ENCODE measurements at regions not wholly inside any gene's neighbourhood (a gene's known extent, or its start where the extent isn't known, plus 50 kb on each side); places are given as distances from the start of the nearest gene placed in this dataset.

DNA sequence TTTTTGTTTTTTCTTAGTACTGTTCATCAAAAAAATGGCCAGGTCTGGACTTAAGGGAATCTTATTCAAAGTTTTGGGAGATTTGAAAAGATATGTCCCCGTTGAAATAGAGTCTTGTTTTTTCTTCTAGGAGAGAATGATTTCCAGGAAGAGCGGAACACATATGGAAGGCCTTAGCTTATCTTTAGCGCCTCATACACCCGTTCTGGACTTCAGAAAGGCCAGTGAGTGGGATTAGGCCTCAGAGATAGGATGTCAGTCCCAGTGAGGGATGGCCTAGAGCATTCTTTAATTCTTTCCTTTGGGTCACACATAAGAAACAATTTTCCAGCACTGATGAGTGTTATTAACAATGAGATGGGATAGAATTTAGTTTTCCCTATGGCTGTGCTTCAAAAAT is 54.5 kb upstream of the HAND2 start:
- no peaks in the 10 kb centered on the region for H3F3A ChIP-seq (ENCODE audit: low read depth)
- no peak overlapping the region for H3K4me2 ChIP-seq (ENCODE audit: low read depth, low read length, poor library complexity, severe bottlenecking)
- H3K9ac ChIP-seq (ENCODE audit: low read depth, low read length, poor library complexity, severe bottlenecking): no peak overlapping the region
- H3K36me3 ChIP-seq (ENCODE audit: insufficient read depth, low read length): no peaks in the 10 kb centered on the region
- TF ChIP-seq EZH2phosphoT487 (IDR thresholded peaks at IDR 0.05; ENCODE audit: borderline replicate concordance) (no peak), CTCF (conservative IDR thresholded peaks at IDR 0.05; ENCODE audit: low read length) (no peak)
- no peak overlapping the region for H3K4me3 ChIP-seq (ENCODE audit: low read length, poor library complexity, severe bottlenecking)
- no peaks in the 10 kb centered on the region for H3K4me1 ChIP-seq (ENCODE audit: insufficient read depth, low read length, poor library complexity, severe bottlenecking)
- no peaks in the 10 kb centered on the region for H3K9me2 ChIP-seq (replicated peaks; ENCODE audit: low read depth, low read length)
- no peaks in the 10 kb centered on the region for H3K27me3 ChIP-seq (ENCODE audit: insufficient read depth, low read length, poor library complexity, severe bottlenecking)
- no peaks in the 10 kb centered on the region for H3K79me2 ChIP-seq (ENCODE audit: insufficient read depth, low read length)
- H2AFZ ChIP-seq (ENCODE audit: low read length): no peak overlapping the region
- H3K9me3 ChIP-seq (ENCODE audit: insufficient read depth, low read depth, low read length): no peaks in the 10 kb centered on the region
- no peaks in the 10 kb centered on the region for H4K20me1 ChIP-seq (ENCODE audit: insufficient read depth, low read length, poor library complexity, severe bottlenecking)

Measured in Loucy (cell line).